Smooth muscle cell (in vitro differentiated cells): ENCODE measurements at regions not wholly inside any gene's neighbourhood (a gene's known extent, or its start where the extent isn't known, plus 50 kb on each side); places are given as distances from the start of the nearest gene placed in this dataset.

Experiments used
- DNase-seq: peaks from one replicate; lab custom pipeline; 2025; ENCODE audit not compliant: unreplicated experiment; lab: John Stamatoyannopoulos, UW
- H2AFZ ChIP-seq: fragments of 200-600 bp; sonication (generic); 2 replicates; pipeline ENCODE4 v1.6.0; 2016; ENCODE audit warnings: antibody characterized with exemption, low read depth, mild to moderate bottlenecking
- H3F3A ChIP-seq: fragments of 200-600 bp; sonication (generic); 2 replicates; pipeline ENCODE4 v1.6.0; 2017; ENCODE audit warnings: antibody characterized with exemption, low read depth
- H3K27ac ChIP-seq: fragments of 200-600 bp; sonication (generic); 2 replicates; pipeline ENCODE4 v1.5.1; 2016; ENCODE audit warnings: low read depth, mild to moderate bottlenecking
- H3K27me3 ChIP-seq: fragments of 200-600 bp; sonication (generic); 2 replicates; pipeline ENCODE4 v1.6.1; 2016; ENCODE audit warnings: low read depth, mild to moderate bottlenecking
- H3K36me3 ChIP-seq: fragments of 200-600 bp; sonication (generic); 2 replicates; pipeline ENCODE4 v1.5.1; 2016; ENCODE audit warnings: low read depth
- H3K4me1 ChIP-seq: fragments of 200-600 bp; sonication (generic); 2 replicates; pipeline ENCODE4 v1.5.1; 2016; ENCODE audit warnings: low read depth
- H3K4me2 ChIP-seq: fragments of 200-600 bp; sonication (generic); 2 replicates; pipeline ENCODE4 v1.6.0; 2016; ENCODE audit warnings: mild to moderate bottlenecking
- H3K4me3 ChIP-seq: fragments of 200-600 bp; sonication (generic); 2 replicates; pipeline ENCODE4 v1.5.1; 2016; ENCODE audit warnings: mild to moderate bottlenecking
- H3K79me2 ChIP-seq: fragments of 200-600 bp; sonication (generic); 2 replicates; pipeline ENCODE4 v1.6.0; 2016; ENCODE audit warnings: low read depth, mild to moderate bottlenecking
- H3K9ac ChIP-seq: fragments of 200-600 bp; sonication (generic); 2 replicates; pipeline ENCODE4 v1.6.0; 2016; ENCODE audit warnings: low read depth
- H3K9me3 ChIP-seq: fragments of 200-600 bp; sonication (generic); replicated peaks from 2 replicates; pipeline ENCODE4 v1.5.1; 2016; ENCODE audit warnings: low read depth
- H4K20me1 ChIP-seq: fragments of 200-600 bp; sonication (generic); 2 replicates; pipeline ENCODE4 v1.6.0; 2016; ENCODE audit warnings: low read depth
- WGBS: methylation state at CpG from one replicate; pipeline ENCODE4 v1.1.7; 2016; ENCODE audit warnings: low lambda C conversion rate; 5-methylcytosine and 5-hydroxymethylcytosine counted together
- TF ChIP-seq, protein P1 (sequence below): fragments of 200-600 bp; sonication (generic); IDR thresholded peaks from 2 replicates; pipeline ENCODE4 v1.5.1; 2017; ENCODE audit warnings: borderline replicate concordance, mild to moderate bottlenecking, antibody characterized with exemption; ENCODE audit not compliant: insufficient read depth, poor library complexity, severe bottlenecking

DNA sequence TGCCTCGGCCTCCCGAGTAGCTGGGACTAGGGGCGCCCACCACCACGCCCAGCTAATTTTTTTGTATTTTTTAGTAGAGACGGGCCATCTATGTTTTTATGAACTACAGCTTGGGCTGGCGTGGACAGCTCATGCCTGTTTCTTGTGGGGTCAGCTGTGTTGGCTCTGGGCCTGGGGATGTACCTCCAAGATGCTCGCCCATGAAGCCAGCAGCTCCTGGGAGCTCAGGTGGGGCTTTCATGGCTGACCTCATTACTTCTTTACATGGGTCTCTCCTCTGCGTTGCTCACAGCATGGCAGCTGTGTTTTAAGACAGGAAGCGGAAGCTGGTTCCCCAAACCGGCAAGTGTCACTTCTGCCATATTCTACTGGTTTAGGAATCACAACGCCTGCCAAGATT lies 203.1 kb downstream of the SOX11 start:
- Histone ChIP-seq H3K27ac (no peak overlapping the region), H3K9ac (no peak overlapping the region), H4K20me1 (no peaks in the 10 kb centered on the region), H3K4me3 (no peak overlapping the region), H3F3A (no peaks in the 10 kb centered on the region), H3K4me1 (no peaks in the 10 kb centered on the region), H3K79me2 (no peaks in the 10 kb centered on the region), H3K9me3 (no peaks in the 10 kb centered on the region), H3K27me3 (peaks cover 13% of the 10 kb centered on the region), H3K4me2 (no peak overlapping the region), H3K36me3 (no peaks in the 10 kb centered on the region), H2AFZ (no peak overlapping the region)
- WGBS: 92% methylated on average over 11 of the region's 11 CpGs
- TF ChIP-seq, protein P1, sequence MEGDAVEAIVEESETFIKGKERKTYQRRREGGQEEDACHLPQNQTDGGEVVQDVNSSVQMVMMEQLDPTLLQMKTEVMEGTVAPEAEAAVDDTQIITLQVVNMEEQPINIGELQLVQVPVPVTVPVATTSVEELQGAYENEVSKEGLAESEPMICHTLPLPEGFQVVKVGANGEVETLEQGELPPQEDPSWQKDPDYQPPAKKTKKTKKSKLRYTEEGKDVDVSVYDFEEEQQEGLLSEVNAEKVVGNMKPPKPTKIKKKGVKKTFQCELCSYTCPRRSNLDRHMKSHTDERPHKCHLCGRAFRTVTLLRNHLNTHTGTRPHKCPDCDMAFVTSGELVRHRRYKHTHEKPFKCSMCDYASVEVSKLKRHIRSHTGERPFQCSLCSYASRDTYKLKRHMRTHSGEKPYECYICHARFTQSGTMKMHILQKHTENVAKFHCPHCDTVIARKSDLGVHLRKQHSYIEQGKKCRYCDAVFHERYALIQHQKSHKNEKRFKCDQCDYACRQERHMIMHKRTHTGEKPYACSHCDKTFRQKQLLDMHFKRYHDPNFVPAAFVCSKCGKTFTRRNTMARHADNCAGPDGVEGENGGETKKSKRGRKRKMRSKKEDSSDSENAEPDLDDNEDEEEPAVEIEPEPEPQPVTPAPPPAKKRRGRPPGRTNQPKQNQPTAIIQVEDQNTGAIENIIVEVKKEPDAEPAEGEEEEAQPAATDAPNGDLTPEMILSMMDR: no peak
- DNase-seq: no peak

DNA sequence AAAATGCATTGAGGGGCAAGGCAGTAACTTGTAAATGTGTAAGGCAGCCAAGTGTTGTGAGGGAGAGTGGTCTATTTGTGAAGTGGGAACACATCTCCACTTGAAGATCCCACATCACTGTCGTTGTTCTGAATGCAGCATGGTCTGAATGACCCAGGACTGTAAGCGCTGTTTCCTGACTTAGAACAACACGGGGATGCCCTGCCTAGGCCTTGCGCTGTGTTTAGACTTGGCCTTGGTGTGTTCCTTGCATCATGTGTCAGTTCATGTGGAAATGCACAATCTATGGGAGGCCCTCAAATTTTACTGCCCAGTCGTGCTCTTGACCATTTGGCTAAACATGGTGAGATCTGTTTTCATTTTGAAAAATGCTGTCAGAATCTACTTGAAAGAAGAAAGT lies 205.1 kb downstream of the SOX11 start:
- H3F3A ChIP-seq: no peaks in the 10 kb centered on the region
- no peak overlapping the region for H3K27ac ChIP-seq
- no peaks in the 10 kb centered on the region for H3K36me3 ChIP-seq
- no peaks in the 10 kb centered on the region for H3K4me1 ChIP-seq
- no peaks in the 10 kb centered on the region for H3K79me2 ChIP-seq
- no peak overlapping the region for H3K9ac ChIP-seq
- no peak for DNase-seq
- TF ChIP-seq, protein P1: no peak
- H3K4me3 ChIP-seq: no peak overlapping the region
- 95% methylated on average over 5 of the region's 5 CpGs for WGBS
- H2AFZ ChIP-seq: no peak overlapping the region
- H3K9me3 ChIP-seq: no peaks in the 10 kb centered on the region
- no peaks in the 10 kb centered on the region for H4K20me1 ChIP-seq
- H3K4me2 ChIP-seq: no peak overlapping the region
- peaks cover 16% of the 10 kb centered on the region for H3K27me3 ChIP-seq

DNA sequence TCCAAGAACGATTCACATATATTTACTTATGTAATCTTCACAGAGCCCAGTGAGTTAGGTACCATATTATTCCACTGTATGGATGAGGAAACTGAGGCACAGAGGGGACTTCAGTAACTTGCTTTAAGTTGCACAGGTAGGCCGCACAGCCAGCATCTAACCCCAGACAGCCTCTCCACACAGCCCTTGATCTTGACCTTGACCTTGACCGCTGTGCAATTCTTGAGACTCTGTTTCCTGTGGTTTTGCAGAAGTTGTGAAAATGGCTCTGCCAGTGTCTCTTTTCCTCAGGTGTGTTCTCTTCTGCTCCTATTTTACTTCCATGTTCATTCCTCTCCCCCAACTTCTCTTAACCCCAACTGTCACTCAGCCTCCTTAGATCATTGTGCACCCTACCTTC lies 206.5 kb downstream of the SOX11 start:
- Histone ChIP-seq H3F3A (no peaks in the 10 kb centered on the region), H4K20me1 (no peaks in the 10 kb centered on the region), H3K4me3 (no peak overlapping the region), H3K27me3 (peaks cover 13% of the 10 kb centered on the region), H3K9ac (no peak overlapping the region), H2AFZ (no peak overlapping the region), H3K27ac (no peak overlapping the region), H3K9me3 (no peaks in the 10 kb centered on the region), H3K4me1 (no peaks in the 10 kb centered on the region), H3K79me2 (no peaks in the 10 kb centered on the region), H3K4me2 (no peak overlapping the region), H3K36me3 (no peaks in the 10 kb centered on the region)
- WGBS: 93% methylated on average over 3 of the region's 3 CpGs
- TF ChIP-seq, protein P1: no peak
- no peak for DNase-seq

DNA sequence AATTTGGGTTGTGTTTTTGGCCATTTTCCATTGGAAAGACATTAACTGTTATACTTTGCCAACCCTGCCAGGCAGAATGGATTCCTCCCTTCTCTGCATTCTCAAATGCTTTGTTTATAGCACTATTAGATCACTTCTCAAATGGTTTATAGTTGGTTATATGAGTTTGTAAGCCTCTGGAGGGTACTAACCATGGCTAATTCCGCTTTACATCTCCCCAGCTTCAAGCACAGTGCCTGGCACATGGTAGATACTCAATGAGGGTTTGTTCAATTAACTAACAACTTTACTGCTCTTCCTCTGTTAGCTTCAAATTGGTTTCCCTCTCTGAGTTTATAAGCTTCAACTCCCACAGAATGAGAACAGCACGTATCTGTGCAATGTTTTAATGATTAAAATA lies 213.5 kb downstream of the SOX11 start:
- no peak overlapping the region for H3K4me2 ChIP-seq
- peaks cover 18% of the 10 kb centered on the region for H3K27me3 ChIP-seq
- no peaks in the 10 kb centered on the region for H3K36me3 ChIP-seq
- no peaks in the 10 kb centered on the region for H3K79me2 ChIP-seq
- H3K4me1 ChIP-seq: peaks cover 6% of the 10 kb centered on the region
- no peak overlapping the region for H3K27ac ChIP-seq
- no peak overlapping the region for H3K9ac ChIP-seq
- H3F3A ChIP-seq: no peaks in the 10 kb centered on the region
- no peak overlapping the region for H2AFZ ChIP-seq
- 91% methylated on average over 2 of the region's 2 CpGs for WGBS
- DNase-seq: no peak
- no peaks in the 10 kb centered on the region for H4K20me1 ChIP-seq
- TF ChIP-seq, protein P1: no peak
- no peak overlapping the region for H3K4me3 ChIP-seq
- H3K9me3 ChIP-seq: no peaks in the 10 kb centered on the region
